ENCODE measurements at regions not wholly inside any gene's neighbourhood (a gene's known extent, or its start where the extent isn't known, plus 50 kb on each side); places are given as distances from the start of the nearest gene placed in this dataset.
"Not testable (repeated sequence)": the region's sequence is repeated elsewhere in the genome, so short reads cannot be mapped to it uniquely, and the experiment has no call there.

DNA sequence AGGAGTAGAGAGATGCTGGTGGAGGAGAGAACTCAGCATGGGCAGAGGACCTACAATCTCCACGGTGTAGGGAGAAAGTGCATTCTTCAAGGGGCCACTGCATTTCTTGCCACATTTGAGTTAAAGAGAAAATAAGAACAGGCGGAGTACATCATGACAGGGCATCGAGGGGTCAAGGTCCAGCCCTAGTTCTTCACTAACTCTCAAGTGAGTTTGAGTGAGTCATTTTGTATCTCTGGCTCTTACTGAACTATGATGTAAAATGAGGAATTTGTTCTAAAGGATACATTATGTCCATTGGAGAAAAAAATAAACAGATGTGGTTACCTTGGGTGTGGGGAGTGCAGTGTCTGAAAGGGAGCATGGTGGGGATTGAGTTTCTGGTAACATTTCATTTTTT, 182.9 kb downstream of the XPNPEP1 start:
- Histone ChIP-seq H3K4me3 (replicated peaks; ENCODE audit: low read depth, low read length) (no peak overlapping the region), H3K36me3 (ENCODE audit: control insufficient read depth, insufficient read depth, low read length) (no peaks in the 10 kb centered on the region), H3K27me3 (replicated peaks; ENCODE audit: control insufficient read depth, insufficient read depth, low read length) (no peaks in the 10 kb centered on the region)
- TF ChIP-seq, protein P1, sequence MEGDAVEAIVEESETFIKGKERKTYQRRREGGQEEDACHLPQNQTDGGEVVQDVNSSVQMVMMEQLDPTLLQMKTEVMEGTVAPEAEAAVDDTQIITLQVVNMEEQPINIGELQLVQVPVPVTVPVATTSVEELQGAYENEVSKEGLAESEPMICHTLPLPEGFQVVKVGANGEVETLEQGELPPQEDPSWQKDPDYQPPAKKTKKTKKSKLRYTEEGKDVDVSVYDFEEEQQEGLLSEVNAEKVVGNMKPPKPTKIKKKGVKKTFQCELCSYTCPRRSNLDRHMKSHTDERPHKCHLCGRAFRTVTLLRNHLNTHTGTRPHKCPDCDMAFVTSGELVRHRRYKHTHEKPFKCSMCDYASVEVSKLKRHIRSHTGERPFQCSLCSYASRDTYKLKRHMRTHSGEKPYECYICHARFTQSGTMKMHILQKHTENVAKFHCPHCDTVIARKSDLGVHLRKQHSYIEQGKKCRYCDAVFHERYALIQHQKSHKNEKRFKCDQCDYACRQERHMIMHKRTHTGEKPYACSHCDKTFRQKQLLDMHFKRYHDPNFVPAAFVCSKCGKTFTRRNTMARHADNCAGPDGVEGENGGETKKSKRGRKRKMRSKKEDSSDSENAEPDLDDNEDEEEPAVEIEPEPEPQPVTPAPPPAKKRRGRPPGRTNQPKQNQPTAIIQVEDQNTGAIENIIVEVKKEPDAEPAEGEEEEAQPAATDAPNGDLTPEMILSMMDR (IDR thresholded peaks at IDR 0.05; ENCODE audit: insufficient read depth, low read length, poor library complexity, severe bottlenecking): no peak
- DNase-seq (ENCODE audit: extremely low read depth, insufficient read length): no peak

DNA sequence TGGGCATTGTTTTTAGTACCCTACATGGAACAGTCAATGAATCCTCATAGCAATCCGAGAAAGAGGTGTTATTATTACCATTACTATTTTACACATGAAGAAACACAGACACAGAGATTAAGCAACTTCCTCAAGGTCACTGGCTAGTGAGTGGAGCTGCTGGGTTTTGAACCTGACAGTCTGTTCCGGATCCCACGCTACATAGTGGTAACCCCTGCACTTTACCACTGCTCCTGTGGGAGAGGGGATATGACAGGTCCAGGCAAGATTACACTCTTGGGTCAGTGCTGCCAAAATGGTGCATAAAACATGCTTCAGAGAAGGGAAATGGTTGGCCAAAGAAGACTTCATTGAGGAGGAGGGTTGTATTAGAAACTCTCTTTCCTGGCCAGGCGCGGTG, 185.7 kb downstream of the XPNPEP1 start:
- no peak overlapping the region for H3K4me3 ChIP-seq (replicated peaks; ENCODE audit: low read depth, low read length)
- no peaks in the 10 kb centered on the region for H3K27me3 ChIP-seq (replicated peaks; ENCODE audit: control insufficient read depth, insufficient read depth, low read length)
- no peak for DNase-seq (ENCODE audit: extremely low read depth, insufficient read length)
- no peaks in the 10 kb centered on the region for H3K36me3 ChIP-seq (ENCODE audit: control insufficient read depth, insufficient read depth, low read length)
- TF ChIP-seq, protein P1 (IDR thresholded peaks at IDR 0.05; ENCODE audit: insufficient read depth, low read length, poor library complexity, severe bottlenecking): no peak

DNA sequence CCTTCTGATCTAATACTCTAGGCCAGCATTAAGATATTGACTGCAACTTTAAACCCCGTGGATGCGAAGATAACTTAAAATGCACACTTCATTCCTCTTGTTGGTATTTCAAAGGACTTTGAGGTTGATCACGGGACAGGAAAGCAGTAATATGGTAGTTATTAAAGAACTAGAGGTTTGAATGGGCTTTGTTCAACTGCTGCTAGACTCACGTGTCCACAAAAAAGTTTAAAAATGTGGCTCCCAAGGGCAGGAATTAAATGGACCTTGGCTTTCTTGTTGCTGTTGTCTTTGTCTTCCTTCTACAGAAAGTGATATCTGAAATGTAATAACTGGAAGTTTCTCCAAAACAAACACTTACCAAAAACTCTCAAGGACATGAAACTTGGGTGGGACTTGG, 186.3 kb downstream of the XPNPEP1 start:
- H3K36me3 ChIP-seq (ENCODE audit: control insufficient read depth, insufficient read depth, low read length): no peaks in the 10 kb centered on the region
- TF ChIP-seq, protein P1 (IDR thresholded peaks at IDR 0.05; ENCODE audit: insufficient read depth, low read length, poor library complexity, severe bottlenecking): no peak
- no peak overlapping the region for H3K4me3 ChIP-seq (replicated peaks; ENCODE audit: low read depth, low read length)
- no peaks in the 10 kb centered on the region for H3K27me3 ChIP-seq (replicated peaks; ENCODE audit: control insufficient read depth, insufficient read depth, low read length)
- DNase-seq (ENCODE audit: extremely low read depth, insufficient read length): no peak

DNA sequence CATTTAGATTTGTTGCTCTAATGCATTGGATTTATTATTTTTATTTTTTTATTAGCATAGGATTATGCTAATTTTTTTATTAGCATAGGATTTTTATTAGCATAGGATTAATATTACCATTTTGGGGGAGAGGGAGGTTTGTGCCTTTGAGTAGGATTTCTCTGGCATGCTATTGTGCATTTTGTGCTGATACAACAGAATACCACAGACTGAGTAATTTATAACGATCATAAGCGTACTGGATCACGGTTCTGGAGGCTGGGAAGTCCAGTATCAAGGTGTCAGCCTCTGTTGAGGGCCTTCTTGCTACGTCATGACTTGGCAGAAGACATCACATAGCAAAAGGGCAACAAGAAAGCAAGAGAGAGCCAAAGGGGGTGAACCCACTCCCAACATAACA, 187.5 kb downstream of the XPNPEP1 start:
- Histone ChIP-seq H3K27me3 (replicated peaks; ENCODE audit: control insufficient read depth, insufficient read depth, low read length) (no peaks in the 10 kb centered on the region), H3K36me3 (ENCODE audit: control insufficient read depth, insufficient read depth, low read length) (no peaks in the 10 kb centered on the region), H3K4me3 (replicated peaks; ENCODE audit: low read depth, low read length) (no peak overlapping the region)
- no peak for DNase-seq (ENCODE audit: extremely low read depth, insufficient read length)
- TF ChIP-seq, protein P1 (IDR thresholded peaks at IDR 0.05; ENCODE audit: insufficient read depth, low read length, poor library complexity, severe bottlenecking): no peak

DNA sequence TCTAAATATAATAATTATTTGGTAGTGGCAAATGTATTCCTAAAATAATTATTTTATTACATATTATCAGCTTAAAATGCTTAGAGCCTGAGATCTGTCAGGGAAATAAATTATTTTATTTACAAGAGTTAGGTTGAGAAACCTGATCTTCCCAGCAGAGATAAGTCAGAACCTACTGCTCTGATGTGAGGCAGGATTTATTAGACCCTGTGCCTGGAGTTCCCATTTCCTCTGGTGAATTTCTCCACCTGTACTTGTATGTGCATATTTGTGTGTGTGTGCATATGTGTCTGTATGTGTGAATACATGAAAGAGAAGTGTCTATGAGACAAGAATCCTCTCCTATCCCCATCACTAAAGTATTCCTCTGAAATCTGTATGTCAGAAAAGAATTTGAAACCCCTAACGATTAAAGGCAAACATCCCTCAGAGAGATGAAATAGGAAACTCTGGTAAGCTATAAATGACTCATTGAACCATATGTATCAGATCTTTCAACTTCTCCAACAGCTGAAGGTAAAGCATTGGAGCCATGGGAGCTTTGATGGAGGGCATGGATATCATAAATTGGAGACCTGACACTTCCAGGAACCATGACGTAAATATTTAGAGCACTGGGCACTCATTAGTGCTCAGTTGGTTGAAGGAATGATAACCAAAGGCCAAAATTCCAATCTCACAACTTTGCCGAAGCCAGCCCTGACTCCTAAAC, 190.9 kb downstream of the XPNPEP1 start:
- Histone ChIP-seq H3K4me3 (replicated peaks; ENCODE audit: low read depth, low read length) (no peak overlapping the region), H3K36me3 (ENCODE audit: control insufficient read depth, insufficient read depth, low read length) (no peaks in the 10 kb centered on the region), H3K27me3 (replicated peaks; ENCODE audit: control insufficient read depth, insufficient read depth, low read length) (no peaks in the 10 kb centered on the region)
- DNase-seq (ENCODE audit: extremely low read depth, insufficient read length): no peak
- TF ChIP-seq, protein P1 (IDR thresholded peaks at IDR 0.05; ENCODE audit: insufficient read depth, low read length, poor library complexity, severe bottlenecking): no peak

DNA sequence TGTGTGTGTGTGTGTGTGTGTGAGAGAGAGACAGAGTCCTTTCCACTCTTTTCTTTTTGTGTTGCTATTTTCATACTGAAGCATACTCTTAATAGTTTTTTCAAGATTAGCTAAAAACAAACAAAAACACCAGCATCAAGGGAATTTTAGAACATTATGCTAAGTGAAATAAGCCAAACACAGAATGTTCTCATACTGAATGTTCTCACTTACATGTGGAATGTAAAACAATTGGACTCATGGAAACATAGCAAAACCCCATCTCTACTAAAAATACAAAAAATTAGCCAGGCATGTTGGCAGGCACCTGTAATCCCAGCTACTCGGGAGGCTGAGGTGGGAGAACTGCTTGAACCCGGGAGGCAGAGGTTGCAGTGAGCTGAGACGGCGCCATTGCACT, 193.4 kb downstream of the XPNPEP1 start:
- not testable (repeated sequence) for H3K4me3 ChIP-seq (replicated peaks; ENCODE audit: low read depth, low read length); H3K27me3 ChIP-seq (replicated peaks; ENCODE audit: control insufficient read depth, insufficient read depth, low read length); H3K36me3 ChIP-seq (ENCODE audit: control insufficient read depth, insufficient read depth, low read length); DNase-seq (ENCODE audit: extremely low read depth, insufficient read length)

All from GM06990 (cell line).